ENCODE measurements at regions not wholly inside any gene's neighbourhood (a gene's known extent, or its start where the extent isn't known, plus 50 kb on each side); places are given as distances from the start of the nearest gene placed in this dataset.

- Histone ChIP-seq H3K36me3 (ENCODE audit: low read depth, low read length) (no peaks in the 10 kb centered on the region), H3F3A (ENCODE audit: low read length, unreplicated experiment) (no peaks in the 10 kb centered on the region), H2AFZ (ENCODE audit: low read length) (no peak overlapping the region), H3K27me3 (ENCODE audit: low read length) (peaks cover 72% of the 10 kb centered on the region), H3K79me2 (ENCODE audit: low read length) (no peaks in the 10 kb centered on the region), H3K9ac (ENCODE audit: low read length) (no peak overlapping the region), H3K27ac (ENCODE audit: low read length) (no peak overlapping the region), H3K9me3 (ENCODE audit: low read length) (peaks cover 11% of the 10 kb centered on the region; the same call in 1 of the 2 replicates), H3K4me2 (ENCODE audit: low read length) (no peak overlapping the region), H3K4me1 (ENCODE audit: insufficient read depth, low read length) (no peaks in the 10 kb centered on the region), H3K4me3 (ENCODE audit: low read length) (no peak overlapping the region), H3K9me2 (replicated peaks; ENCODE audit: low read length) (no peaks in the 10 kb centered on the region), H4K20me1 (ENCODE audit: low read length) (no peaks in the 10 kb centered on the region)
- no TSS peak for BruUV-seq (replicated peaks)
- DNase-seq (no peak), ATAC-seq (no peak)
- TF ChIP-seq, protein P1, sequence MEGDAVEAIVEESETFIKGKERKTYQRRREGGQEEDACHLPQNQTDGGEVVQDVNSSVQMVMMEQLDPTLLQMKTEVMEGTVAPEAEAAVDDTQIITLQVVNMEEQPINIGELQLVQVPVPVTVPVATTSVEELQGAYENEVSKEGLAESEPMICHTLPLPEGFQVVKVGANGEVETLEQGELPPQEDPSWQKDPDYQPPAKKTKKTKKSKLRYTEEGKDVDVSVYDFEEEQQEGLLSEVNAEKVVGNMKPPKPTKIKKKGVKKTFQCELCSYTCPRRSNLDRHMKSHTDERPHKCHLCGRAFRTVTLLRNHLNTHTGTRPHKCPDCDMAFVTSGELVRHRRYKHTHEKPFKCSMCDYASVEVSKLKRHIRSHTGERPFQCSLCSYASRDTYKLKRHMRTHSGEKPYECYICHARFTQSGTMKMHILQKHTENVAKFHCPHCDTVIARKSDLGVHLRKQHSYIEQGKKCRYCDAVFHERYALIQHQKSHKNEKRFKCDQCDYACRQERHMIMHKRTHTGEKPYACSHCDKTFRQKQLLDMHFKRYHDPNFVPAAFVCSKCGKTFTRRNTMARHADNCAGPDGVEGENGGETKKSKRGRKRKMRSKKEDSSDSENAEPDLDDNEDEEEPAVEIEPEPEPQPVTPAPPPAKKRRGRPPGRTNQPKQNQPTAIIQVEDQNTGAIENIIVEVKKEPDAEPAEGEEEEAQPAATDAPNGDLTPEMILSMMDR (conservative IDR thresholded peaks at IDR 0.05; ENCODE audit: low read depth, low read length): no peak
- TF ChIP-seq EZH2phosphoT487 (IDR thresholded peaks at IDR 0.05; ENCODE audit: borderline replicate concordance, low read length) (no peak), EZH2 (IDR thresholded peaks at IDR 0.05; ENCODE audit: low read length, unreplicated experiment) (no peak)
- CTCF ChIA-PET: no interaction called here
- intact Hi-C loops (cut with micrococcal nuclease): no loop called here
- POLR2A ChIA-PET (ENCODE audit: unreplicated experiment): no interaction called here
Measured at GRCh38 chr17:83144421-83145357, 65.3 kb downstream of the METRNL start.

GRCh38 chr17:83145358-83145738, 65.9 kb downstream of the METRNL start:
- ChIA-PET CTCF (no interaction called here), POLR2A (ENCODE audit: unreplicated experiment) (no interaction called here)
- no peak for ATAC-seq

More at GRCh38 chr17:83145358-83145738, 65.9 kb downstream of the METRNL start:
- BruUV-seq (replicated peaks): no TSS peak
- Histone ChIP-seq H3K27ac (ENCODE audit: low read length) (no peak overlapping the region), H3K4me3 (ENCODE audit: low read length) (no peak overlapping the region), H3K36me3 (ENCODE audit: low read depth, low read length) (no peaks in the 10 kb centered on the region), H3K4me2 (ENCODE audit: low read length) (no peak overlapping the region), H3K9ac (ENCODE audit: low read length) (no peak overlapping the region), H3K9me2 (replicated peaks; ENCODE audit: low read length) (no peaks in the 10 kb centered on the region), H3F3A (ENCODE audit: low read length, unreplicated experiment) (no peaks in the 10 kb centered on the region), H3K27me3 (ENCODE audit: low read length) (peaks cover 70% of the 10 kb centered on the region), H3K79me2 (ENCODE audit: low read length) (no peaks in the 10 kb centered on the region), H3K9me3 (ENCODE audit: low read length) (peaks cover 11% of the 10 kb centered on the region; the same call in 1 of the 2 replicates), H2AFZ (ENCODE audit: low read length) (no peak overlapping the region), H3K4me1 (ENCODE audit: insufficient read depth, low read length) (no peaks in the 10 kb centered on the region), H4K20me1 (ENCODE audit: low read length) (no peaks in the 10 kb centered on the region)
- TF ChIP-seq, protein P1 (conservative IDR thresholded peaks at IDR 0.05; ENCODE audit: low read depth, low read length): no peak
- TF ChIP-seq EZH2phosphoT487 (IDR thresholded peaks at IDR 0.05; ENCODE audit: borderline replicate concordance, low read length) (no peak), EZH2 (IDR thresholded peaks at IDR 0.05; ENCODE audit: low read length, unreplicated experiment) (no peak)
- intact Hi-C loops (cut with micrococcal nuclease): no loop called here
- no peak for DNase-seq

All from PC-3 (cell line).